NB4 (cell line): ENCODE measurements at regions not wholly inside any gene's neighbourhood (a gene's known extent, or its start where the extent isn't known, plus 50 kb on each side); places are given as distances from the start of the nearest gene placed in this dataset.

Experiments used
- MYC ChIP-seq: IDR thresholded peaks from 2 replicates; pipeline ENCODE4 v1.6.1; 2011; ENCODE audit warnings: low read depth, low read length
- POLR2A ChIP-seq: IDR thresholded peaks from 2 replicates; pipeline ENCODE4 v1.6.1; 2011; ENCODE audit warnings: mild to moderate bottlenecking; ENCODE audit not compliant: insufficient read length; ENCODE audit errors: extremely low read depth
- TF ChIP-seq, protein P1 (sequence below): IDR thresholded peaks from one replicate; pipeline ENCODE4 v1.5.1; 2012; ENCODE audit warnings: low read depth, low read length
- TF ChIP-seq, protein P2 (sequence below): IDR thresholded peaks from 2 replicates; pipeline ENCODE4 v1.6.1; 2011; ENCODE audit warnings: low read depth, low read length

DNA sequence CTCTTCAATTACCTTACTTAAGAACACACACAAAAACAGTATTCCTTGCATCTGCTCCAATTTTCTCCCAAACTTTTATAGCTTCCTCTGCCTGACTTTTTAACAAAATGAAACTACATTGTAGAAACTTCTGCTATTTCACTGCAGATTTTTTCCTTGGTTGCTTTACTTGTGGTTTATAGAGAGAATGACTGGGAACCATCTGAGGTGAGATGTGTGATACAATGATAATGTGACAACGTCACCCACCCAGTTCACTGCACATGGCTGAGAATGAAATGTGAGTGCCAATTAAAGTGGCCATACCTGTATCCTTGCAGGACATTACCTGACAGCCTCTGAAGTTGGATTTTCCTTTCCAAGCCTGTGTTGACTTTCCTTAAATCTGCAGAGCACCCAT, 258.4 kb downstream of the CD83 start:
- TF ChIP-seq, protein P1, sequence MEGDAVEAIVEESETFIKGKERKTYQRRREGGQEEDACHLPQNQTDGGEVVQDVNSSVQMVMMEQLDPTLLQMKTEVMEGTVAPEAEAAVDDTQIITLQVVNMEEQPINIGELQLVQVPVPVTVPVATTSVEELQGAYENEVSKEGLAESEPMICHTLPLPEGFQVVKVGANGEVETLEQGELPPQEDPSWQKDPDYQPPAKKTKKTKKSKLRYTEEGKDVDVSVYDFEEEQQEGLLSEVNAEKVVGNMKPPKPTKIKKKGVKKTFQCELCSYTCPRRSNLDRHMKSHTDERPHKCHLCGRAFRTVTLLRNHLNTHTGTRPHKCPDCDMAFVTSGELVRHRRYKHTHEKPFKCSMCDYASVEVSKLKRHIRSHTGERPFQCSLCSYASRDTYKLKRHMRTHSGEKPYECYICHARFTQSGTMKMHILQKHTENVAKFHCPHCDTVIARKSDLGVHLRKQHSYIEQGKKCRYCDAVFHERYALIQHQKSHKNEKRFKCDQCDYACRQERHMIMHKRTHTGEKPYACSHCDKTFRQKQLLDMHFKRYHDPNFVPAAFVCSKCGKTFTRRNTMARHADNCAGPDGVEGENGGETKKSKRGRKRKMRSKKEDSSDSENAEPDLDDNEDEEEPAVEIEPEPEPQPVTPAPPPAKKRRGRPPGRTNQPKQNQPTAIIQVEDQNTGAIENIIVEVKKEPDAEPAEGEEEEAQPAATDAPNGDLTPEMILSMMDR = no peak
- no peak for TF ChIP-seq MYC
- TF ChIP-seq POLR2A = no peak
- TF ChIP-seq, protein P2, sequence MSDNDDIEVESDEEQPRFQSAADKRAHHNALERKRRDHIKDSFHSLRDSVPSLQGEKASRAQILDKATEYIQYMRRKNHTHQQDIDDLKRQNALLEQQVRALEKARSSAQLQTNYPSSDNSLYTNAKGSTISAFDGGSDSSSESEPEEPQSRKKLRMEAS = no peak
